GM23338 (cell line): ENCODE measurements at regions not wholly inside any gene's neighbourhood (a gene's known extent, or its start where the extent isn't known, plus 50 kb on each side); places are given as distances from the start of the nearest gene placed in this dataset.

Experiments used
- ATAC-seq: fragments of 200-7000 bp; cut with Tn5 transposase; 3 replicates; pipeline ENCODE4 v1.9.1; 2020
- DNase-seq: peaks from one replicate; pipeline ENCODE4 v3.0.0-alpha.2; 2015; ENCODE audit warnings: low spot score
- H2AFZ ChIP-seq: fragments of 200-600 bp; sonication (generic); 2 replicates; pipeline ENCODE4 v1.8.0; 2016; ENCODE audit warnings: antibody characterized with exemption, mild to moderate bottlenecking, moderate library complexity
- H3F3A ChIP-seq: fragments of 200-600 bp; sonication (generic); replicated peaks from 2 replicates; pipeline ENCODE4 v1.8.0; 2017; ENCODE audit warnings: antibody characterized with exemption, mixed run types, low read depth
- H3K27ac ChIP-seq: fragments of 200-600 bp; sonication (generic); 2 replicates; pipeline ENCODE4 v1.6.1; 2016; ENCODE audit warnings: low read depth
- H3K27me3 ChIP-seq: fragments of 200-600 bp; sonication (generic); 2 replicates; pipeline ENCODE4 v1.8.0; 2016; ENCODE audit warnings: mild to moderate bottlenecking, mixed run types, moderate library complexity; ENCODE audit not compliant: insufficient read depth
- H3K36me3 ChIP-seq: fragments of 200-600 bp; sonication (generic); 2 replicates; pipeline ENCODE4 v1.8.0; 2016; ENCODE audit warnings: mild to moderate bottlenecking; ENCODE audit not compliant: insufficient read depth
- H3K4me1 ChIP-seq: fragments of 200-600 bp; sonication (generic); 2 replicates; pipeline ENCODE4 v1.8.0; 2016; ENCODE audit warnings: mild to moderate bottlenecking, moderate library complexity; ENCODE audit not compliant: insufficient read depth
- H3K4me2 ChIP-seq: fragments of 200-600 bp; sonication (generic); 2 replicates; pipeline ENCODE4 v1.7.1; 2017; ENCODE audit warnings: mixed run types
- H3K4me3 ChIP-seq: fragments of 200-600 bp; sonication (generic); 2 replicates; pipeline ENCODE4 v1.6.1; 2016; ENCODE audit warnings: mixed run types
- H3K79me2 ChIP-seq: fragments of 200-600 bp; sonication (generic); replicated peaks from 2 replicates; pipeline ENCODE4 v1.8.0; 2017; ENCODE audit warnings: mild to moderate bottlenecking; ENCODE audit not compliant: insufficient read depth
- H3K9me2 ChIP-seq: fragments of 200-600 bp; sonication (generic); 2 replicates; pipeline ENCODE4 v1.8.0; 2017; ENCODE audit not compliant: insufficient read depth
- H4K20me1 ChIP-seq: fragments of 200-600 bp; sonication (generic); replicated peaks from 2 replicates; pipeline ENCODE4 v1.8.0; 2017; ENCODE audit warnings: mild to moderate bottlenecking; ENCODE audit not compliant: insufficient read depth
- H3K27ac Mint-ChIP-seq: 2 replicates; pipeline ENCODE4 v1.8.0; 2020; ENCODE audit warnings: inconsistent platforms, mild to moderate bottlenecking, moderate library complexity, mixed read lengths
- H3K27me3 Mint-ChIP-seq: 3 replicates; pipeline ENCODE4 v1.8.0; 2022; ENCODE audit warnings: low read depth, mild to moderate bottlenecking, moderate library complexity, mixed read lengths, inconsistent platforms; ENCODE audit not compliant: insufficient read depth, poor library complexity
- H3K36me3 Mint-ChIP-seq: 3 replicates; pipeline ENCODE4 v1.8.0; 2021; ENCODE audit warnings: low read depth, mild to moderate bottlenecking, inconsistent platforms, moderate library complexity, mixed read lengths
- H3K4me1 Mint-ChIP-seq: 3 replicates; pipeline ENCODE4 v1.8.0; 2020; ENCODE audit warnings: mild to moderate bottlenecking, inconsistent platforms, mixed read lengths
- H3K4me3 Mint-ChIP-seq: 3 replicates; pipeline ENCODE4 v1.8.0; 2021; ENCODE audit warnings: moderate library complexity, mild to moderate bottlenecking, inconsistent platforms, mixed read lengths
- H3K9me3 Mint-ChIP-seq: 3 replicates; pipeline ENCODE4 v1.8.0; 2020; ENCODE audit warnings: moderate library complexity, mild to moderate bottlenecking, inconsistent platforms, mixed read lengths
- CREB1 ChIP-seq: fragments of 250-450 bp; sonication (Bioruptor Pico); IDR thresholded peaks from 2 replicates; pipeline ENCODE4 v1.5.0; 2020; ENCODE audit warnings: low read depth, mild to moderate bottlenecking, moderate library complexity
- CTCF ChIP-seq, 2 experiments: fragments of 200-600 bp in 1 of 2; sonication (generic) in 1 of 2; conservative IDR thresholded peaks; 2 replicates each; pipeline versions ENCODE4 v1.5.1 to v1.6.1; 2016 to 2017; ENCODE audit warnings: antibody characterized with exemption in 2 of 2, low read depth in 2 of 2, mild to moderate bottlenecking in 2 of 2, moderate library complexity in 1 of 2
- EZH2phosphoT487 ChIP-seq: fragments of 200-600 bp; sonication (generic); IDR thresholded peaks from one replicate; pipeline ENCODE4 v1.8.1; 2018; ENCODE audit warnings: antibody characterized with exemption; ENCODE audit not compliant: unreplicated experiment
- JUNB ChIP-seq: IDR thresholded peaks from one replicate; pipeline ENCODE4 v1.6.1; 2016; ENCODE audit warnings: antibody characterized with exemption; ENCODE audit not compliant: unreplicated experiment
- NANOG ChIP-seq: IDR thresholded peaks from 2 replicates; pipeline ENCODE4 v1.6.1; 2016; ENCODE audit warnings: antibody characterized with exemption, borderline replicate concordance
- POLR2AphosphoS5 ChIP-seq: IDR thresholded peaks from 2 replicates; pipeline ENCODE4 v1.6.1; 2016; ENCODE audit warnings: antibody characterized with exemption, low read depth
- STAT1 ChIP-seq: IDR thresholded peaks from one replicate; pipeline ENCODE4 v1.6.1; 2016; ENCODE audit warnings: antibody characterized with exemption; ENCODE audit not compliant: unreplicated experiment
- ZNF114 ChIP-seq: fragments of 250-450 bp; sonication (Bioruptor Pico); IDR thresholded peaks from 2 replicates; pipeline ENCODE4 v1.5.0; 2020; ENCODE audit warnings: mild to moderate bottlenecking, moderate library complexity
- ZNF331 ChIP-seq: fragments of 250-450 bp; sonication (Bioruptor Pico); IDR thresholded peaks from 2 replicates; pipeline ENCODE4 v1.5.0; 2020; ENCODE audit warnings: low read depth, mild to moderate bottlenecking, moderate library complexity
- TF ChIP-seq, protein P1 (sequence below): fragments of 250-450 bp; sonication (Bioruptor Pico); IDR thresholded peaks from 2 replicates; pipeline ENCODE4 v1.5.0; 2020; ENCODE audit warnings: mild to moderate bottlenecking, moderate library complexity
- TF ChIP-seq, protein P2 (sequence below): IDR thresholded peaks from 2 replicates; pipeline ENCODE4 v1.6.1; 2016; ENCODE audit warnings: antibody characterized with exemption
- TF ChIP-seq, protein P3 (sequence below): IDR thresholded peaks from one replicate; pipeline ENCODE4 v1.6.1; 2018; ENCODE audit warnings: antibody characterized with exemption; ENCODE audit not compliant: unreplicated experiment

DNA sequence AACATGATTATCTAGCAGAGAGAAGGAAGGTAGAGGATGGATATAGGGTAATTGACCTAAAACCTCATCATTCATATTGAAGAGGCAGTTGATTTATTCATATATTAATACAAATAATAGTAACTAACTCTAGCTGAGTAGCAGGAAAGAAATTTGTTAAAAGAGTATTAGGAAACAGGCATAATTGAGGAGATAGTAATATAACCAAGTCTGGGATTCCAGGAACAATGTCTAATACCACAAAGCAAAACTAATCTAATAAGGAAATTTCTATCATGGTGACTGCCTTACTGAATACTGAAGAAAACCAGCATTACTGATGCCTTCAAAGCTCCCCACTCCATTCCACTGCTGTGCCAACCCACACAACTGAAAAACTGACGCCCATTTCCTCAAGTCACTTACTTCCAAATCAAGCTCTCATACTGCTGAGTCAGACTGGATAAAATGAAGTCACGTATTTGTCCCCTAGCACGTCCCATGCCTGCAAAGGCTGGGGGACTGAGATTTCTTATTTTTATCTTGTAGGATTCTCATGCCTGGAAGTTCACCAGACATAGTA, 153.9 kb downstream of the SMC2 start (continued):
- TF ChIP-seq, protein P1, sequence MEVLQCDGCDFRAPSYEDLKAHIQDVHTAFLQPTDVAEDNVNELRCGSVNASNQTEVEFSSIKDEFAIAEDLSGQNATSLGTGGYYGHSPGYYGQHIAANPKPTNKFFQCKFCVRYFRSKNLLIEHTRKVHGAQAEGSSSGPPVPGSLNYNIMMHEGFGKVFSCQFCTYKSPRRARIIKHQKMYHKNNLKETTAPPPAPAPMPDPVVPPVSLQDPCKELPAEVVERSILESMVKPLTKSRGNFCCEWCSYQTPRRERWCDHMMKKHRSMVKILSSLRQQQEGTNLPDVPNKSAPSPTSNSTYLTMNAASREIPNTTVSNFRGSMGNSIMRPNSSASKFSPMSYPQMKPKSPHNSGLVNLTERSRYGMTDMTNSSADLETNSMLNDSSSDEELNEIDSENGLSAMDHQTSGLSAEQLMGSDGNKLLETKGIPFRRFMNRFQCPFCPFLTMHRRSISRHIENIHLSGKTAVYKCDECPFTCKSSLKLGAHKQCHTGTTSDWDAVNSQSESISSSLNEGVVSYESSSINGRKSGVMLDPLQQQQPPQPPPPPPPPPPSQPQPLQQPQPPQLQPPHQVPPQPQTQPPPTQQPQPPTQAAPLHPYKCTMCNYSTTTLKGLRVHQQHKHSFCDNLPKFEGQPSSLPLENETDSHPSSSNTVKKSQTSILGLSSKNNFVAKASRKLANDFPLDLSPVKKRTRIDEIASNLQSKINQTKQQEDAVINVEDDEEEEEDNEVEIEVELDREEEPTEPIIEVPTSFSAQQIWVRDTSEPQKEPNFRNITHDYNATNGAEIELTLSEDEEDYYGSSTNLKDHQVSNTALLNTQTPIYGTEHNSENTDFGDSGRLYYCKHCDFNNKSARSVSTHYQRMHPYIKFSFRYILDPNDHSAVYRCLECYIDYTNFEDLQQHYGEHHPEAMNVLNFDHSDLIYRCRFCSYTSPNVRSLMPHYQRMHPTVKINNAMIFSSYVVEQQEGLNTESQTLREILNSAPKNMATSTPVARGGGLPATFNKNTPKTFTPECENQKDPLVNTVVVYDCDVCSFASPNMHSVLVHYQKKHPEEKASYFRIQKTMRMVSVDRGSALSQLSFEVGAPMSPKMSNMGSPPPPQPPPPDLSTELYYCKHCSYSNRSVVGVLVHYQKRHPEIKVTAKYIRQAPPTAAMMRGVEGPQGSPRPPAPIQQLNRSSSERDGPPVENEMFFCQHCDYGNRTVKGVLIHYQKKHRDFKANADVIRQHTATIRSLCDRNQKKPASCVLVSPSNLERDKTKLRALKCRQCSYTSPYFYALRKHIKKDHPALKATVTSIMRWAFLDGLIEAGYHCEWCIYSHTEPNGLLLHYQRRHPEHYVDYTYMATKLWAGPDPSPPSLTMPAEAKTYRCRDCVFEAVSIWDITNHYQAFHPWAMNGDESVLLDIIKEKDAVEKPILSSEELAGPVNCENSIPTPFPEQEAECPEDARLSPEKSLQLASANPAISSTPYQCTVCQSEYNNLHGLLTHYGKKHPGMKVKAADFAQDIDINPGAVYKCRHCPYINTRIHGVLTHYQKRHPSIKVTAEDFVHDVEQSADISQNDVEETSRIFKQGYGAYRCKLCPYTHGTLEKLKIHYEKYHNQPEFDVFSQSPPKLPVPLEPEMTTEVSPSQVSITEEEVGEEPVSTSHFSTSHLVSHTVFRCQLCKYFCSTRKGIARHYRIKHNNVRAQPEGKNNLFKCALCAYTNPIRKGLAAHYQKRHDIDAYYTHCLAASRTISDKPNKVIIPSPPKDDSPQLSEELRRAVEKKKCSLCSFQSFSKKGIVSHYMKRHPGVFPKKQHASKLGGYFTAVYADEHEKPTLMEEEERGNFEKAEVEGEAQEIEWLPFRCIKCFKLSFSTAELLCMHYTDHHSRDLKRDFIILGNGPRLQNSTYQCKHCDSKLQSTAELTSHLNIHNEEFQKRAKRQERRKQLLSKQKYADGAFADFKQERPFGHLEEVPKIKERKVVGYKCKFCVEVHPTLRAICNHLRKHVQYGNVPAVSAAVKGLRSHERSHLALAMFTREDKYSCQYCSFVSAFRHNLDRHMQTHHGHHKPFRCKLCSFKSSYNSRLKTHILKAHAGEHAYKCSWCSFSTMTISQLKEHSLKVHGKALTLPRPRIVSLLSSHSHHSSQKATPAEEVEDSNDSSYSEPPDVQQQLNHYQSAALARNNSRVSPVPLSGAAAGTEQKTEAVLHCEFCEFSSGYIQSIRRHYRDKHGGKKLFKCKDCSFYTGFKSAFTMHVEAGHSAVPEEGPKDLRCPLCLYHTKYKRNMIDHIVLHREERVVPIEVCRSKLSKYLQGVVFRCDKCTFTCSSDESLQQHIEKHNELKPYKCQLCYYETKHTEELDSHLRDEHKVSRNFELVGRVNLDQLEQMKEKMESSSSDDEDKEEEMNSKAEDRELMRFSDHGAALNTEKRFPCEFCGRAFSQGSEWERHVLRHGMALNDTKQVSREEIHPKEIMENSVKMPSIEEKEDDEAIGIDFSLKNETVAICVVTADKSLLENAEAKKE (CRISPR knock-in tag), result no peak
- no peak for TF ChIP-seq EZH2phosphoT487

DNA sequence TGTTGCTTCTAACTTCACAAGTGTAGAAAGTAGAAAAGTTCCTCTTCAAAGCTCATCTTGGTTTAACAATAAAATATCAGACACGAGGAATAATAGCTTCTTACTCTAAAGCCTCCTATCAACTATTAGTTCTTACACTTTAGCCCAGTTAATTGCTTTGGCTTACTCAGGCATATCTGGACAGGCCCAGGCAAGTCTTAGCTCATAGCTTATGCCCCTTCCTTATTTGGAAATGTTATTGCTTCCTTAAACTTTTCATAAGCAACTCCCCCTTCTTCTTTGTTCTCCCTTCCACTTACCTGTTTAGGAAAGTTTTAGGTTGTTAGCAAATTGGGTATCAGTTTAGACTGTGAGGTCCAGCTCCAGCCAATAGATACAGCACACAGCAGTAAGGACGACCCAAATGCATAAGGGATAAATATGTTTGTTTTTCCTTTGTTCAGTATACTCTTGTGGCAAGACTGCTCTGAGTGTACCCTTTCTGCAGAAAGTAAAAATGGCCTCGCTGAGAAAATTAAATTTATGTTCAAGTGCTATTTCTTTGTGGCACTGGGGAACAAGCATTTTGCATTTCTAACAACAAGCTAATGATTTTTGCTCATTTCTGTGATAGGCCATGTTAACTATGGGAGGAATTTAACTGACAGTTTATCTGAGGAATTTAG, 162.1 kb downstream of the SMC2 start:
- DNase-seq (no peak), ATAC-seq (no peak)
- Histone ChIP-seq H2AFZ (no peak overlapping the region), H3F3A (no peaks in the 10 kb centered on the region), H3K9me2 (no peaks in the 10 kb centered on the region), H3K4me3 (no peak overlapping the region), H3K4me2 (no peak overlapping the region), H3K27me3 (no peaks in the 10 kb centered on the region), H4K20me1 (no peaks in the 10 kb centered on the region), H3K36me3 (peaks cover 4% of the 10 kb centered on the region; the same call in 1 of the 2 replicates), H3K27ac (peak overlapping the region; percentile 28; the same call in 1 of the 2 replicates), H3K79me2 (no peaks in the 10 kb centered on the region), H3K4me1 (peaks cover 57% of the 10 kb centered on the region)
- Mint-ChIP-seq H3K27ac (peak overlapping the region; percentile 74), H3K4me1 (peaks cover 54% of the 10 kb centered on the region), H3K4me3 (no peak overlapping the region), H3K9me3 (peaks cover 37% of the 10 kb centered on the region), H3K36me3 (peaks cover 37% of the 10 kb centered on the region), H3K27me3 (peaks cover 8% of the 10 kb centered on the region)
- TF ChIP-seq ZNF114 (CRISPR knock-in tag), result no peak
- no peak for TF ChIP-seq NANOG
- TF ChIP-seq, protein P2, sequence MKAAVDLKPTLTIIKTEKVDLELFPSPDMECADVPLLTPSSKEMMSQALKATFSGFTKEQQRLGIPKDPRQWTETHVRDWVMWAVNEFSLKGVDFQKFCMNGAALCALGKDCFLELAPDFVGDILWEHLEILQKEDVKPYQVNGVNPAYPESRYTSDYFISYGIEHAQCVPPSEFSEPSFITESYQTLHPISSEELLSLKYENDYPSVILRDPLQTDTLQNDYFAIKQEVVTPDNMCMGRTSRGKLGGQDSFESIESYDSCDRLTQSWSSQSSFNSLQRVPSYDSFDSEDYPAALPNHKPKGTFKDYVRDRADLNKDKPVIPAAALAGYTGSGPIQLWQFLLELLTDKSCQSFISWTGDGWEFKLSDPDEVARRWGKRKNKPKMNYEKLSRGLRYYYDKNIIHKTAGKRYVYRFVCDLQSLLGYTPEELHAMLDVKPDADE, result no peak
- TF ChIP-seq POLR2AphosphoS5, result no peak
- no peak for TF ChIP-seq CREB1 (CRISPR knock-in tag)
- no peak for TF ChIP-seq CTCF (conservative IDR thresholded peaks at IDR 0.05; ENCODE audit: low read depth in 2 of 2)
- no peak for TF ChIP-seq JUNB
- TF ChIP-seq EZH2phosphoT487, result no peak
- TF ChIP-seq, protein P3, sequence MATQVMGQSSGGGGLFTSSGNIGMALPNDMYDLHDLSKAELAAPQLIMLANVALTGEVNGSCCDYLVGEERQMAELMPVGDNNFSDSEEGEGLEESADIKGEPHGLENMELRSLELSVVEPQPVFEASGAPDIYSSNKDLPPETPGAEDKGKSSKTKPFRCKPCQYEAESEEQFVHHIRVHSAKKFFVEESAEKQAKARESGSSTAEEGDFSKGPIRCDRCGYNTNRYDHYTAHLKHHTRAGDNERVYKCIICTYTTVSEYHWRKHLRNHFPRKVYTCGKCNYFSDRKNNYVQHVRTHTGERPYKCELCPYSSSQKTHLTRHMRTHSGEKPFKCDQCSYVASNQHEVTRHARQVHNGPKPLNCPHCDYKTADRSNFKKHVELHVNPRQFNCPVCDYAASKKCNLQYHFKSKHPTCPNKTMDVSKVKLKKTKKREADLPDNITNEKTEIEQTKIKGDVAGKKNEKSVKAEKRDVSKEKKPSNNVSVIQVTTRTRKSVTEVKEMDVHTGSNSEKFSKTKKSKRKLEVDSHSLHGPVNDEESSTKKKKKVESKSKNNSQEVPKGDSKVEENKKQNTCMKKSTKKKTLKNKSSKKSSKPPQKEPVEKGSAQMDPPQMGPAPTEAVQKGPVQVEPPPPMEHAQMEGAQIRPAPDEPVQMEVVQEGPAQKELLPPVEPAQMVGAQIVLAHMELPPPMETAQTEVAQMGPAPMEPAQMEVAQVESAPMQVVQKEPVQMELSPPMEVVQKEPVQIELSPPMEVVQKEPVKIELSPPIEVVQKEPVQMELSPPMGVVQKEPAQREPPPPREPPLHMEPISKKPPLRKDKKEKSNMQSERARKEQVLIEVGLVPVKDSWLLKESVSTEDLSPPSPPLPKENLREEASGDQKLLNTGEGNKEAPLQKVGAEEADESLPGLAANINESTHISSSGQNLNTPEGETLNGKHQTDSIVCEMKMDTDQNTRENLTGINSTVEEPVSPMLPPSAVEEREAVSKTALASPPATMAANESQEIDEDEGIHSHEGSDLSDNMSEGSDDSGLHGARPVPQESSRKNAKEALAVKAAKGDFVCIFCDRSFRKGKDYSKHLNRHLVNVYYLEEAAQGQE, result no peak
- no peak for TF ChIP-seq ZNF331 (CRISPR knock-in tag)
- no peak for TF ChIP-seq STAT1
